T-helper 1 cell (primary cell): ENCODE measurements at regions not wholly inside any gene's neighbourhood (a gene's known extent, or its start where the extent isn't known, plus 50 kb on each side); places are given as distances from the start of the nearest gene placed in this dataset.
"Not testable (repeated sequence)": the region's sequence is repeated elsewhere in the genome, so short reads cannot be mapped to it uniquely, and the experiment has no call there.

Experiments
- DNase-seq, 5 donors: peaks; one replicate each; pipeline ENCODE4 v3.0.0-alpha.2; 2012 to 2020

GRCh38 chr14:105639969-105640931, 113.9 kb downstream of the TMEM121 start:
- DNase-seq, result not testable (repeated sequence)

GRCh38 chr14:105641075-105641937, 114.9 kb downstream of the TMEM121 start:
- no peak for DNase-seq

GRCh38 chr14:105641951-105642350, 115.6 kb downstream of the TMEM121 start:
- DNase-seq, result not testable (repeated sequence)

GRCh38 chr14:105642486-105642885, 116.1 kb downstream of the TMEM121 start:
- not testable (repeated sequence) for DNase-seq

- not testable (repeated sequence) for DNase-seq
Observed at GRCh38 chr14:105643406-105644052, 117.1 kb downstream of the TMEM121 start.

- DNase-seq, result not testable (repeated sequence)
Observed at GRCh38 chr14:105644053-105644435, 117.7 kb downstream of the TMEM121 start.

- not testable (repeated sequence) for DNase-seq
Observed at GRCh38 chr14:105644457-105644856, 118.1 kb downstream of the TMEM121 start.

GRCh38 chr14:105644891-105645290, 118.5 kb downstream of the TMEM121 start:
- DNase-seq, result not testable (repeated sequence)

- DNase-seq, result not testable (repeated sequence)
Observed at GRCh38 chr14:105645389-105645788, 119.0 kb downstream of the TMEM121 start.

GRCh38 chr14:105646175-105646574, 119.8 kb downstream of the TMEM121 start:
- DNase-seq, result no peak

- DNase-seq, result not testable (repeated sequence)
Observed at GRCh38 chr14:105646711-105647281, 120.4 kb downstream of the TMEM121 start.

- DNase-seq, result not testable (repeated sequence)
Observed at GRCh38 chr14:105647426-105647783, 121.0 kb downstream of the TMEM121 start.

GRCh38 chr14:105647784-105648608, 121.6 kb downstream of the TMEM121 start:
- no peak for DNase-seq

- not testable (repeated sequence) for DNase-seq
Observed at GRCh38 chr14:105648609-105649535, 122.5 kb downstream of the TMEM121 start.

GRCh38 chr14:105652317-105652716, 125.9 kb downstream of the TMEM121 start:
- DNase-seq, result not testable (repeated sequence)

GRCh38 chr14:105653921-105654320, 127.5 kb downstream of the TMEM121 start:
- not testable (repeated sequence) for DNase-seq

GRCh38 chr14:105659255-105659654, 132.9 kb downstream of the TMEM121 start:
- not testable (repeated sequence) for DNase-seq

GRCh38 chr14:105659935-105660527, 133.6 kb downstream of the TMEM121 start:
- no peak for DNase-seq

- DNase-seq, result no peak
Observed at GRCh38 chr14:105660816-105661531, 134.6 kb downstream of the TMEM121 start.
